ENCODE measurements at regions not wholly inside any gene's neighbourhood (a gene's known extent, or its start where the extent isn't known, plus 50 kb on each side); places are given as distances from the start of the nearest gene placed in this dataset.

DNA sequence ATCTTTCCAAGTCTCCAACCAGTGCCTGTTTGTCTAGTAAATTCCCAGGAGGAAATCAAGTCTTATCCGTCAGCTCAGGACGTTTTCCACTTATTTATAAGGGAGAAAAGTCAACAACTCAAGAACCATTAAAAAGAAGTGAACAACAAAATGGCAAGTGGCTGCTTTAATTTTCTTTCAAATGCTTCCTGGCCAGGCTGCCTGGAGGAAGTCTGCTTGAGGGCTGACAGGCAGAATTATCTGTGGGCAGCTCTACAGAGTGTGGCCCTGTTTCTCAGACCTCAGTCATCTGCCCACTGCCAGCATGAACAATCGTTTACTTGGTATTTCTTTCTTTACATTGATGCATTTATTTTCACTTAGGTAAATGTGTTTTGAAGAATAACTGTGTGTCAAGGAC, 281.9 kb upstream of the ISX start:
- TF ChIP-seq POLR2A (IDR thresholded peaks at IDR 0.05; ENCODE audit: low read depth, low read length) (no peak), TAF1 (IDR thresholded peaks at IDR 0.05; ENCODE audit: borderline replicate concordance, low read depth, low read length) (no peak), POLR2AphosphoS5 (IDR thresholded peaks at IDR 0.05; ENCODE audit: low read depth, low read length) (no peak)

All from GM12892 (cell line).